Mesodermal cell (in vitro differentiated cells): ENCODE measurements at regions not wholly inside any gene's neighbourhood (a gene's known extent, or its start where the extent isn't known, plus 50 kb on each side); places are given as distances from the start of the nearest gene placed in this dataset.
"Not testable (repeated sequence)": the region's sequence is repeated elsewhere in the genome, so short reads cannot be mapped to it uniquely, and the experiment has no call there.

Experiments
- H3K27ac ChIP-seq: 2 replicates; pipeline ENCODE4 v1.7.0; 2013; ENCODE audit warnings: mild to moderate bottlenecking, low read depth, low read length, moderate library complexity; ENCODE audit not compliant: severe bottlenecking
- H3K36me3 ChIP-seq: 2 replicates; pipeline ENCODE4 v1.7.1; 2013; ENCODE audit warnings: mild to moderate bottlenecking, low read length, moderate library complexity; ENCODE audit not compliant: control insufficient read depth, insufficient read depth
- H3K4me1 ChIP-seq: one replicate; pipeline ENCODE4 v1.7.1; 2013; ENCODE audit warnings: mild to moderate bottlenecking, low read length; ENCODE audit not compliant: insufficient read depth, control insufficient read depth, poor library complexity, severe bottlenecking
- H3K4me3 ChIP-seq: 2 replicates; pipeline ENCODE4 v1.7.0; 2013; ENCODE audit warnings: low read length, control low read depth, mild to moderate bottlenecking; ENCODE audit not compliant: insufficient read depth, poor library complexity, severe bottlenecking; ENCODE audit errors: extremely low read depth
- H3K9me3 ChIP-seq: 2 replicates; pipeline ENCODE4 v1.7.1; 2013; ENCODE audit warnings: mild to moderate bottlenecking, low read length, moderate library complexity; ENCODE audit not compliant: control insufficient read depth
- WGBS, 2 experiments: methylation state at CpG; one replicate each; pipeline ENCODE4 v1.1.5; 2013; ENCODE audit warnings: missing lambda C conversion rate in 2 of 2; ENCODE audit not compliant: insufficient coverage in 2 of 2; 5-methylcytosine and 5-hydroxymethylcytosine counted together

DNA sequence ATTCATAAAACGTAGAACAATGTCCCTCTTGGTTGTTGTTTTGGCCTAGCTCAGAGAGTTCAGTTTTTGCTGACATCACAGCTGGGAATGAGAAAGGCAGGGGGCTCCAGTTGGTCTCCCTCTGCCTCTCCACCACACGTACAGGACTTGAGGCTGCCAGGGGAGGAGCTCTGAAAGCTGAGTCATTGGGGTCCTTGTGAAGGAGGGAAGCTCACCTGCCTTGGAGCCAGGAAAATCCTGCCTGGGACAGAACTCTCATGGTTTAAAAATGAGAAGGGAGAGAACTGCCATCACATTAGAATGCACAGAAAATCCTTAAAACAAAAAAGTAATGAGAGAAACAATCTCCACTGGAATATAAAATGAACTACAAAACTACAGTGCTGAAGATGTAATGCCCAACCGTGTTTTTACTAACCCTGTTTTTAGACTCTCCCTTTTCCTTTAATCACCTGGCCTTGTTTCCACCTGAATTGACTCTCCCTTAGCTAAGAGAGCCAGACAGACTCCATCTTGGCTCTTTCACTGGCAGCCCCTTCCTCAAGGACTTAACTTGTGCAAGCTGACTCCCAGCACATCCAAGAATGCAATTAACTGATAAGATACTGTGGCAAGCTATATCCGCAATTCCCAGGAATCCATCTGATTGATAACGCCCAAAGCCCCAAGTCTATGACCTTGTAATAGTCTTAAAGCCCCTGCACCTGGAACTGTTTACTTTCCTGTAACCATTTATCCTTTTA, 58.6 kb upstream of the TARP start:
- H3K4me3 ChIP-seq, H3K36me3 ChIP-seq, H3K9me3 ChIP-seq: not testable (repeated sequence)
- H3K27ac ChIP-seq, result peak overlapping the region; percentile 56
- H3K4me1 ChIP-seq, result peaks cover 13% of the 10 kb centered on the region
- WGBS, 2 experiments, result 74 to 91% methylated on average over 3 to 4 of the region's 5 CpGs

- Histone ChIP-seq H3K4me1 (peaks cover 17% of the 10 kb centered on the region), H3K4me3 (no peak overlapping the region), H3K9me3 (no peaks in the 10 kb centered on the region), H3K27ac (no peak overlapping the region), H3K36me3 (no peaks in the 10 kb centered on the region)
- 68 to 79% methylated on average over 4 to 5 of the region's 7 CpGs for WGBS, 2 experiments
These were observed 57.6 kb upstream of the TARP start for GRCh38 chr7:38330861-38331621.

DNA sequence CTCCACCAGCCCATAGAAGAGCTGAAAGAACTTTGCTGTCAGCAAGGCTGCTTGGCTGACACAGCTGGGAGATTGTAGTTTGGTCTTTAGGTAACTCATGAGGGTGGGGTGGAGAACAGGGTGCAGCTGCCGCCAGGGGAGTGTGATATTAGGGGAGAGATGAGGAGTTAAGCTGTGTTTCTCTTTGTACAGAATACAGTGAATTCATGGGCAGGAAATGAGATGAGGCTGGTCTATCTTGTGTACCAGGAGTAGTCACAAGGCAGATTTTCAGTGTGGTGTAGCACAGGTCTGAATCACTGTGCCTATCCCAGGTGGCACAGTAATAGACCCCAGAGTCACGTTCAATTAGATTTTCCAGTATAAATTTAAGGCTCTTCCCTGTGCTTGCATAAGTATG, 56.6 kb upstream of the TARP start:
- WGBS, 2 experiments, result 78 to 84% methylated on average over 2 of the region's 2 CpGs
- H3K4me3 ChIP-seq, result no peak overlapping the region
- H3K27ac ChIP-seq, result no peak overlapping the region
- no peaks in the 10 kb centered on the region for H3K36me3 ChIP-seq
- peaks cover 17% of the 10 kb centered on the region for H3K4me1 ChIP-seq
- no peaks in the 10 kb centered on the region for H3K9me3 ChIP-seq

GRCh38 chr7:38329340-38329739, 55.9 kb upstream of the TARP start:
- Histone ChIP-seq H3K9me3 (no peaks in the 10 kb centered on the region), H3K36me3 (no peaks in the 10 kb centered on the region), H3K4me1 (peaks cover 17% of the 10 kb centered on the region), H3K27ac (no peak overlapping the region), H3K4me3 (no peak overlapping the region)
- 64 to 89% methylated on average over 4 to 5 of the region's 5 CpGs for WGBS, 2 experiments

DNA sequence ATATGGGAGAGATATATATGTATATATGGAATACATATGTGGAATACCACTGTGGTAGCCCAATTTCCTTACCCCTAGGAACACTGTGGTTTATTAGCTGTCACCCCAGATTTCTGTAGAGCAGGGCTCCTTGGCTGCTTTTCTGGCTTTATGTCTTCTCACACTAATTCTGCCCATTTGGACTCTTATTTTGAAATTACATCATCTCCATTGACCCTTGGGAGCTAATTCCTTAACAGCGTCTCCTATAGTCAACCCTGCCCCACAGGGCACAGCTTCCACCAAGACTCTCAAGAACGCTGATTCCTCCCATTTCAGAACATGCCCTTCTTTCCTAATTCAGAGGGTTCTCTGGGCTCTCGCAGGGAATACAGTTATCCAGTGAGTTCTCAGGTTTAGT, 55.4 kb upstream of the TARP start:
- Histone ChIP-seq H3K9me3 (no peaks in the 10 kb centered on the region), H3K27ac (no peak overlapping the region), H3K4me3 (no peak overlapping the region), H3K4me1 (peaks cover 17% of the 10 kb centered on the region), H3K36me3 (no peaks in the 10 kb centered on the region)
- WGBS, 2 experiments, result 93 to 98% methylated on average over 3 of the region's 3 CpGs

DNA sequence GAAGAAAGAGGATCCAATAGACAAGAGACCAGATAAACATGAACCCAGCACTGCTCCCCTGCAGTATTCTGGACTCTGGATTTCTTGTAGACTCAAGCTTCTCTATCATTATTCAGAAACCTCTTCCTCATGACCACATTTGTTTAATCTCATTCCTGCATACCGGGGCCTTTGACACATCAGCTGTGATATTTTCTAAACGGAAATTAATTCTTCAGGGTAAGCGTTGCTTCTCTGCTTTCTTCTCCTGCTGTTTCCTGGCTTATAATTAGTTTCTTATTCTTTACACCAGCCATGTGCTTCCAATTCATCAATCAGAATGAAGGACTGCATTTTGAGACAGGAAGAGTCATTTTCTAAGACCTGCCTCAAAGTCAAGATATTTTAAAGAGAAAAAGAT, 54.2 kb upstream of the TARP start:
- H3K9me3 ChIP-seq, result no peaks in the 10 kb centered on the region
- WGBS, 2 experiments, result 94 to 100% methylated on average over 2 to 3 of the region's 3 CpGs
- no peak overlapping the region for H3K4me3 ChIP-seq
- H3K4me1 ChIP-seq, result peaks cover 17% of the 10 kb centered on the region
- H3K27ac ChIP-seq, result no peak overlapping the region
- no peaks in the 10 kb centered on the region for H3K36me3 ChIP-seq
